Right lobe of liver (tissue), 4 donors: ENCODE measurements at regions not wholly inside any gene's neighbourhood (a gene's known extent, or its start where the extent isn't known, plus 50 kb on each side); places are given as distances from the start of the nearest gene placed in this dataset.

Experiments
- POLR2A ChIP-seq: fragments of 450-650 bp; IDR thresholded peaks from one replicate; pipeline ENCODE4 v1.6.1; 2017; ENCODE audit warnings: antibody characterized with exemption, mild to moderate bottlenecking
- TF ChIP-seq, protein P1 (sequence below), 4 donors: fragments of 200-600 bp in 3 of 4; fragments of 450-650 bp in 1 of 4; IDR thresholded peaks; one replicate each; pipeline versions ENCODE4 v1.5.1 to v1.8.0; 2016 to 2022; ENCODE audit warnings: antibody characterized with exemption in 4 of 4, mild to moderate bottlenecking in 2 of 4
- donor health status: DM: no; HTN: no; CAD: no.
- donor health status: DM: no; HTN: no; CAD: no.
- donor health status: DM: no; HTN: yes; CAD: no.

DNA sequence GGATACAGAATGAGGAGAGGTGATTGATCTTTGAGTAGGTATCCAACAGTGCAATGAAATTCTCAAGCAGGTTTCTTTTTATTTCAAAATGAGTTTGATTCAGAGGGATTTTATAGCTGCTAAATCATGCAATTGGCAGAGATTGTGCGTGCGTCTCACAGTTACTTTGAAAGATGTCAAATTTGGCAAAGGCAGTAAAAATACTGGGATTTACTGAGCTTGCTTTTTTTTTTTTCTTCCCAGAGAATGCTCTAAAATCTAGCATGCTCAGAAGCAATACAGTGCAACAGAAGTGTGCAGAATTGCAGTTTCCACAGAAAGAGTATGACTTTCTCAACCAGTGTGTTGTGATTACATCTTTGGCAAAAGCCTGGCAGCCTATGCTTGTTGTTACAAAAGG, 410.7 kb upstream of the GOT2 start:
- TF ChIP-seq, protein P1, sequence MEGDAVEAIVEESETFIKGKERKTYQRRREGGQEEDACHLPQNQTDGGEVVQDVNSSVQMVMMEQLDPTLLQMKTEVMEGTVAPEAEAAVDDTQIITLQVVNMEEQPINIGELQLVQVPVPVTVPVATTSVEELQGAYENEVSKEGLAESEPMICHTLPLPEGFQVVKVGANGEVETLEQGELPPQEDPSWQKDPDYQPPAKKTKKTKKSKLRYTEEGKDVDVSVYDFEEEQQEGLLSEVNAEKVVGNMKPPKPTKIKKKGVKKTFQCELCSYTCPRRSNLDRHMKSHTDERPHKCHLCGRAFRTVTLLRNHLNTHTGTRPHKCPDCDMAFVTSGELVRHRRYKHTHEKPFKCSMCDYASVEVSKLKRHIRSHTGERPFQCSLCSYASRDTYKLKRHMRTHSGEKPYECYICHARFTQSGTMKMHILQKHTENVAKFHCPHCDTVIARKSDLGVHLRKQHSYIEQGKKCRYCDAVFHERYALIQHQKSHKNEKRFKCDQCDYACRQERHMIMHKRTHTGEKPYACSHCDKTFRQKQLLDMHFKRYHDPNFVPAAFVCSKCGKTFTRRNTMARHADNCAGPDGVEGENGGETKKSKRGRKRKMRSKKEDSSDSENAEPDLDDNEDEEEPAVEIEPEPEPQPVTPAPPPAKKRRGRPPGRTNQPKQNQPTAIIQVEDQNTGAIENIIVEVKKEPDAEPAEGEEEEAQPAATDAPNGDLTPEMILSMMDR (IDR thresholded peaks at IDR 0.05), result no peak
- no peak for TF ChIP-seq POLR2A
